H1 (cell line): ENCODE measurements at regions not wholly inside any gene's neighbourhood (a gene's known extent, or its start where the extent isn't known, plus 50 kb on each side); places are given as distances from the start of the nearest gene placed in this dataset.

ENCODE experiments used
- ATF2 ChIP-seq: IDR thresholded peaks from 2 replicates; pipeline ENCODE4 v1.6.1; 2012; ENCODE audit warnings: low read length, inconsistent platforms
- CEBPB ChIP-seq: IDR thresholded peaks from 2 replicates; pipeline ENCODE4 v1.6.1; 2012; ENCODE audit warnings: low read depth, low read length
- CHD2 ChIP-seq: IDR thresholded peaks from 2 replicates; pipeline ENCODE4 v1.6.1; 2012; ENCODE audit warnings: low read length, improper control_type of control experiment
- CTCF ChIP-seq, 3 experiments: IDR thresholded peaks; 1 replicate in 2 of 3; 2 replicates in 1 of 3; pipeline versions ENCODE4 v1.5.1 to v1.6.1; 2011; ENCODE audit warnings: low read length in 3 of 3, mild to moderate bottlenecking in 3 of 3, inconsistent platforms in 2 of 3, low read depth in 1 of 3, moderate library complexity in 1 of 3; ENCODE audit not compliant: insufficient read depth in 1 of 3; ENCODE audit errors: control extremely low read depth in 1 of 3
- EP300 ChIP-seq, 2 experiments: IDR thresholded peaks; 1 replicate in 1 of 2; 2 replicates in 1 of 2; pipeline ENCODE4 v1.6.1; 2011 to 2012; ENCODE audit warnings: low read depth in 2 of 2, low read length in 2 of 2, mild to moderate bottlenecking in 2 of 2, borderline replicate concordance in 1 of 2, inconsistent platforms in 1 of 2, moderate library complexity in 1 of 2
- EZH2 ChIP-seq: fragments of 200-600 bp; sonication (generic); IDR thresholded peaks from 2 replicates; pipeline ENCODE4 v1.7.1; 2012; ENCODE audit warnings: low read depth, mild to moderate bottlenecking, moderate library complexity, low read length, inconsistent platforms; ENCODE audit not compliant: severe bottlenecking
- JUN ChIP-seq: IDR thresholded peaks from 2 replicates; pipeline ENCODE4 v1.6.1; 2011; ENCODE audit warnings: low read depth, mild to moderate bottlenecking, improper control_type of control experiment, low read length
- POLR2A ChIP-seq, 2 experiments: IDR thresholded peaks; 1 replicate in 1 of 2; 2 replicates in 1 of 2; pipeline ENCODE4 v1.6.1; 2011; ENCODE audit warnings: low read depth in 2 of 2, low read length in 2 of 2, mild to moderate bottlenecking in 2 of 2; ENCODE audit errors: control extremely low read depth in 1 of 2
- POLR2AphosphoS5 ChIP-seq: IDR thresholded peaks from 2 replicates; pipeline ENCODE4 v1.6.1; 2011; ENCODE audit warnings: low read depth, low read length
- SIN3A ChIP-seq, 2 experiments: IDR thresholded peaks in 1 of 2; conservative IDR thresholded peaks in 1 of 2; 2 replicates each; pipeline ENCODE4 v1.6.1; 2011 to 2012; ENCODE audit warnings: low read length in 2 of 2, improper control_type of control experiment in 1 of 2, low read depth in 1 of 2, mild to moderate bottlenecking in 1 of 2
- USF2 ChIP-seq: IDR thresholded peaks from 2 replicates; pipeline ENCODE4 v1.6.1; 2011; ENCODE audit warnings: low read length, improper control_type of control experiment
- YY1 ChIP-seq: IDR thresholded peaks from 2 replicates; pipeline ENCODE4 v1.6.1; 2011; ENCODE audit warnings: low read depth, mild to moderate bottlenecking, low read length

GRCh38 chr2:45072064-45072861 is 63.0 kb upstream of the SIX2 start:
- no peak for TF ChIP-seq SIN3A (conservative IDR thresholded peaks at IDR 0.05 in 1 of 2, IDR thresholded peaks at IDR 0.05 in 1 of 2; ENCODE audit: low read depth in 1 of 2, low read length in 2 of 2)
- no peak for TF ChIP-seq EZH2
- no peak for TF ChIP-seq POLR2A (IDR thresholded peaks at IDR 0.05; ENCODE audit: control extremely low read depth in 1 of 2, low read depth in 2 of 2, low read length in 2 of 2)
- no peak for TF ChIP-seq CEBPB
- TF ChIP-seq CTCF (IDR thresholded peaks at IDR 0.05; ENCODE audit: control extremely low read depth in 1 of 3, insufficient read depth in 1 of 3, low read depth in 1 of 3, low read length in 3 of 3) = no peak
- TF ChIP-seq POLR2AphosphoS5 = no peak
- TF ChIP-seq USF2 = no peak
- TF ChIP-seq EP300 (IDR thresholded peaks at IDR 0.05; ENCODE audit: borderline replicate concordance in 1 of 2, low read depth in 2 of 2, low read length in 2 of 2) = no peak
- no peak for TF ChIP-seq ATF2
- TF ChIP-seq CHD2 = no peak
- no peak for TF ChIP-seq JUN
- TF ChIP-seq YY1 = no peak
